ENCODE measurements at regions not wholly inside any gene's neighbourhood (a gene's known extent, or its start where the extent isn't known, plus 50 kb on each side); places are given as distances from the start of the nearest gene placed in this dataset.

DNA sequence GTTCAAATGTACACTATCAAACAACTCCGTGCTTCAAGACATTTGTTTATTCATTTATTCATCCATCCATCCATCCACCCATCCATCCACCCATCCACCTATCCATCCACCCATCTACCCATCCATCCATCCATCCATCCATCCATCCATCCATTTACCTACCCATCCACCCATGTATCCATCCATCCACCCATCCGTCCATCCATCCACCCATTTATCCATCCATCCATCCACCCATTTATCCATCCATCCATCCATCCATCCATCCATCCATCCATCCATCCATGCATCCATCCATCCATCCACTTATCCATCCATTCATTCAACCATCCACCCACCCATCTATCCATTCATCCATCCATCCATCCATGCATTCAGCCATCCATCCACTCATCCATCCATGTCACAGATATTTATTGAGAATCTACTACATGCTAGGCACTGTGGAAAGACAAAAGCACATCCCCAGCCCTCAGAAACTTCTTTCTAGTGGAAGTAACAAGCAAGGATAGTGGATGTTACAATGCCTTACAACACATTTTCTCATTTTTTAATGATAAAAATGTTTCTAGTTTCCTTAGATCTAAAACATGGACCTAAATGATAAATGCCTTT is 237.6 kb downstream of the ZNF536 start:
- TF ChIP-seq ZNF70 (CRISPR knock-in tag; IDR thresholded peaks at IDR 0.05), result no peak
- TF ChIP-seq OSR1 (CRISPR knock-in tag; IDR thresholded peaks at IDR 0.05), result no peak
- no peak for TF ChIP-seq TCF4 (CRISPR knock-in tag; IDR thresholded peaks at IDR 0.05; ENCODE audit: borderline replicate concordance)
- no peak for TF ChIP-seq ZC3H10 (CRISPR knock-in tag; IDR thresholded peaks at IDR 0.05)
- no peak for TF ChIP-seq GLIS3 (CRISPR knock-in tag; IDR thresholded peaks at IDR 0.05)
- no peak for TF ChIP-seq ISL1 (CRISPR knock-in tag; IDR thresholded peaks at IDR 0.05)
- TF ChIP-seq ZNF8 (CRISPR knock-in tag; IDR thresholded peaks at IDR 0.05), result no peak
- TF ChIP-seq ZFP3 (CRISPR knock-in tag; IDR thresholded peaks at IDR 0.05), result no peak
- TF ChIP-seq RARB (CRISPR knock-in tag; IDR thresholded peaks at IDR 0.05), result no peak
- no peak for TF ChIP-seq ESRRG (CRISPR knock-in tag; IDR thresholded peaks at IDR 0.05)
- TF ChIP-seq, protein P1, sequence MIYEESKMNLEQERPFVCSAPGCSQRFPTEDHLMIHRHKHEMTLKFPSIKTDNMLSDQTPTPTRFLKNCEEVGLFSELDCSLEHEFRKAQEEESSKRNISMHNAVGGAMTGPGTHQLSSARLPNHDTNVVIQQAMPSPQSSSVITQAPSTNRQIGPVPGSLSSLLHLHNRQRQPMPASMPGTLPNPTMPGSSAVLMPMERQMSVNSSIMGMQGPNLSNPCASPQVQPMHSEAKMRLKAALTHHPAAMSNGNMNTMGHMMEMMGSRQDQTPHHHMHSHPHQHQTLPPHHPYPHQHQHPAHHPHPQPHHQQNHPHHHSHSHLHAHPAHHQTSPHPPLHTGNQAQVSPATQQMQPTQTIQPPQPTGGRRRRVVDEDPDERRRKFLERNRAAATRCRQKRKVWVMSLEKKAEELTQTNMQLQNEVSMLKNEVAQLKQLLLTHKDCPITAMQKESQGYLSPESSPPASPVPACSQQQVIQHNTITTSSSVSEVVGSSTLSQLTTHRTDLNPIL (CRISPR knock-in tag; IDR thresholded peaks at IDR 0.05; ENCODE audit: low read depth), result no peak
- TF ChIP-seq, protein P2, sequence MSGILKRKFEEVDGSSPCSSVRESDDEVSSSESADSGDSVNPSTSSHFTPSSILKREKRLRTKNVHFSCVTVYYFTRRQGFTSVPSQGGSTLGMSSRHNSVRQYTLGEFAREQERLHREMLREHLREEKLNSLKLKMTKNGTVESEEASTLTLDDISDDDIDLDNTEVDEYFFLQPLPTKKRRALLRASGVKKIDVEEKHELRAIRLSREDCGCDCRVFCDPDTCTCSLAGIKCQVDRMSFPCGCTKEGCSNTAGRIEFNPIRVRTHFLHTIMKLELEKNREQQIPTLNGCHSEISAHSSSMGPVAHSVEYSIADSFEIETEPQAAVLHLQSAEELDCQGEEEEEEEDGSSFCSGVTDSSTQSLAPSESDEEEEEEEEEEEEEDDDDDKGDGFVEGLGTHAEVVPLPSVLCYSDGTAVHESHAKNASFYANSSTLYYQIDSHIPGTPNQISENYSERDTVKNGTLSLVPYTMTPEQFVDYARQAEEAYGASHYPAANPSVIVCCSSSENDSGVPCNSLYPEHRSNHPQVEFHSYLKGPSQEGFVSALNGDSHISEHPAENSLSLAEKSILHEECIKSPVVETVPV (CRISPR knock-in tag; IDR thresholded peaks at IDR 0.05), result no peak
- no peak for TF ChIP-seq SNAI2 (CRISPR knock-in tag; IDR thresholded peaks at IDR 0.05)
- no peak for TF ChIP-seq CSDC2 (CRISPR knock-in tag; IDR thresholded peaks at IDR 0.05)
- ATAC-seq, result no peak

DNA sequence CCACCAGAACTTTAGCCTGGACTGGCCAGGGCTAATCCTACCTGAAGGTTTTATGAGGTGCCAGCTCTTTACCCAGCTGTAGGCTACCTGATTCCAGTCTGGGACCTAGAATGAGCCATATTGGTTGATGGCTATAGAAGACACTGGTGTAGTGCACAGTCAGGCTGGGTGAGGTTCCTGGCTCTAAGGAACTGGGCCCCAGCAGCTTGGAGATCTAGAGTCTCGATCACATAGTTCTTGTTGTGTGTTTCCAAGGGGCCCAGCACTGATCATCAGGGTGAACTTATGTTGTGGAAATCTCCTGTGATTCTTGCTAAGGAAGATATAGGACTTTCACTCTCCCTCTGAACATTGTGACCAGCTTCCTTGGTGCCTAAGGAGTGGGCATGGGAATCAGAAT is 236.3 kb downstream of the ZNF536 start:
- TF ChIP-seq ZFP3 (CRISPR knock-in tag; IDR thresholded peaks at IDR 0.05) (no peak), ISL1 (CRISPR knock-in tag; IDR thresholded peaks at IDR 0.05) (no peak), ZNF70 (CRISPR knock-in tag; IDR thresholded peaks at IDR 0.05) (no peak), BACH2 (CRISPR knock-in tag; IDR thresholded peaks at IDR 0.05; ENCODE audit: borderline replicate concordance) (no peak), RARB (CRISPR knock-in tag; IDR thresholded peaks at IDR 0.05) (no peak), ZC3H10 (CRISPR knock-in tag; IDR thresholded peaks at IDR 0.05) (no peak), ARNTL (CRISPR knock-in tag; IDR thresholded peaks at IDR 0.05; ENCODE audit: borderline replicate concordance, low read depth) (no peak), SNAI2 (CRISPR knock-in tag; IDR thresholded peaks at IDR 0.05) (no peak), ESRRG (CRISPR knock-in tag; IDR thresholded peaks at IDR 0.05) (no peak), GLIS3 (CRISPR knock-in tag; IDR thresholded peaks at IDR 0.05) (no peak), PPARA (CRISPR knock-in tag; IDR thresholded peaks at IDR 0.05; ENCODE audit: borderline replicate concordance) (no peak), ZFP30 (CRISPR knock-in tag; IDR thresholded peaks at IDR 0.05) (no peak)
- TF ChIP-seq, protein P1 (CRISPR knock-in tag; IDR thresholded peaks at IDR 0.05; ENCODE audit: low read depth), result no peak
- TF ChIP-seq, protein P3, sequence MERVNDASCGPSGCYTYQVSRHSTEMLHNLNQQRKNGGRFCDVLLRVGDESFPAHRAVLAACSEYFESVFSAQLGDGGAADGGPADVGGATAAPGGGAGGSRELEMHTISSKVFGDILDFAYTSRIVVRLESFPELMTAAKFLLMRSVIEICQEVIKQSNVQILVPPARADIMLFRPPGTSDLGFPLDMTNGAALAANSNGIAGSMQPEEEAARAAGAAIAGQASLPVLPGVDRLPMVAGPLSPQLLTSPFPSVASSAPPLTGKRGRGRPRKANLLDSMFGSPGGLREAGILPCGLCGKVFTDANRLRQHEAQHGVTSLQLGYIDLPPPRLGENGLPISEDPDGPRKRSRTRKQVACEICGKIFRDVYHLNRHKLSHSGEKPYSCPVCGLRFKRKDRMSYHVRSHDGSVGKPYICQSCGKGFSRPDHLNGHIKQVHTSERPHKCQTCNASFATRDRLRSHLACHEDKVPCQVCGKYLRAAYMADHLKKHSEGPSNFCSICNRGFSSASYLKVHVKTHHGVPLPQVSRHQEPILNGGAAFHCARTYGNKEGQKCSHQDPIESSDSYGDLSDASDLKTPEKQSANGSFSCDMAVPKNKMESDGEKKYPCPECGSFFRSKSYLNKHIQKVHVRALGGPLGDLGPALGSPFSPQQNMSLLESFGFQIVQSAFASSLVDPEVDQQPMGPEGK (CRISPR knock-in tag; IDR thresholded peaks at IDR 0.05; ENCODE audit: borderline replicate concordance), result no peak
- TF ChIP-seq, protein P2 (CRISPR knock-in tag; IDR thresholded peaks at IDR 0.05), result no peak
- TF ChIP-seq, protein P4, sequence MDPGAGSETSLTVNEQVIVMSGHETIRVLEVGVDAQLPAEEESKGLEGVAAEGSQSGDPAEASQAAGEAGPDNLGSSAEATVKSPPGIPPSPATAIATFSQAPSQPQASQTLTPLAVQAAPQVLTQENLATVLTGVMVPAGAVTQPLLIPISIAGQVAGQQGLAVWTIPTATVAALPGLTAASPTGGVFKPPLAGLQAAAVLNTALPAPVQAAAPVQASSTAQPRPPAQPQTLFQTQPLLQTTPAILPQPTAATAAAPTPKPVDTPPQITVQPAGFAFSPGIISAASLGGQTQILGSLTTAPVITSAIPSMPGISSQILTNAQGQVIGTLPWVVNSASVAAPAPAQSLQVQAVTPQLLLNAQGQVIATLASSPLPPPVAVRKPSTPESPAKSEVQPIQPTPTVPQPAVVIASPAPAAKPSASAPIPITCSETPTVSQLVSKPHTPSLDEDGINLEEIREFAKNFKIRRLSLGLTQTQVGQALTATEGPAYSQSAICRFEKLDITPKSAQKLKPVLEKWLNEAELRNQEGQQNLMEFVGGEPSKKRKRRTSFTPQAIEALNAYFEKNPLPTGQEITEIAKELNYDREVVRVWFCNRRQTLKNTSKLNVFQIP (CRISPR knock-in tag; IDR thresholded peaks at IDR 0.05; ENCODE audit: borderline replicate concordance, low read depth), result no peak
- ATAC-seq, result no peak

Measured in SK-N-SH treated with all-trans-retinoic acid at 6 μM for 48 hours (cell line).